GM12891 (cell line): ENCODE measurements at regions not wholly inside any gene's neighbourhood (a gene's known extent, or its start where the extent isn't known, plus 50 kb on each side); places are given as distances from the start of the nearest gene placed in this dataset.

Experiments
- POLR2A ChIP-seq: IDR thresholded peaks from 2 replicates; pipeline ENCODE4 v1.6.1; 2011; ENCODE audit warnings: low read depth, low read length, control low read depth
- POLR2AphosphoS5 ChIP-seq: IDR thresholded peaks from 2 replicates; pipeline ENCODE4 v1.6.1; 2011; ENCODE audit warnings: low read depth, low read length, control low read depth

- TF ChIP-seq POLR2A, result no peak
- TF ChIP-seq POLR2AphosphoS5, result no peak
These were observed 419.5 kb upstream of the CELF4 start for GRCh38 chr18:37985126-37985525.
